Forelimb muscle (tissue), 1 donor: ENCODE measurements at regions not wholly inside any gene's neighbourhood (a gene's known extent, or its start where the extent isn't known, plus 50 kb on each side); places are given as distances from the start of the nearest gene placed in this dataset.

Experiments
- DNase-seq: peaks from one replicate; pipeline ENCODE4 v3.0.0-alpha.2; 2013; ENCODE audit warnings: low read depth

DNA sequence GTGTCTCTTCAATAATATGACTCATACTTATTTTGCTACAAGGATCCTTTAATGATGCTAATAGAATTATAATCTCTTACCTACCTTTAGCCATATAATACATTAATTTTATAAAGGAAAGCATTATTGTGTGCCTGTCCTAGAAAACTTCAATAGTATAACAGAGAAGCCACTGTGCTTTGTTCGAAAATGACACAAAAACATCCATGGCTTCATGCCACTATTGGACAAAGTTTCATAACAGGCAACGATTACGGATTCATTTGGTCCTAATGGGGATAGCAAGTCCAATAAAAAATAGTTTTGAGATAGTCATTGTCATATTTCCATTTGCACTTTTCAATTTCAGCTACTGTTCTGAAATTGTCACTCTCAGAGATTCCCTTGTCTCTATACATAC lies 52.5 kb upstream of the CCDC150 start:
- no peak for DNase-seq

DNA sequence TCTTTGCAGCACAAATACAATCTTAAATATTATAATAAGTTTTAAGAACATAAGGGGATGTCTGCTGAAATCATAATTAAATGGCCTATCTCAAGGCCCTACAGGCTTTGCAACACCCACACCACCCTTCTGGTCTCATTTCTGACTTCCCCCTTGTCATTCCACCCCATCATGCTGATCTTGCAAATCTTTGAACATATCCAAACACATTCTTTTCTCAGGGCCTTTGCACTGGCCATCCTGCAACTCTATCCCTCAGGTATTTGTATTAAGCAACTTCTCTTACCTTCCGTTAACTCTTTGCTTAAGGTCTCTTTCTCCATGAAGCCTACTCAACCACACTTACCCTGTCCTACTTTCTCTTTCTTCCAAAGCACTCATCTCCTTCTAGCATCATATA lies 51.8 kb upstream of the CCDC150 start:
- no peak for DNase-seq

DNA sequence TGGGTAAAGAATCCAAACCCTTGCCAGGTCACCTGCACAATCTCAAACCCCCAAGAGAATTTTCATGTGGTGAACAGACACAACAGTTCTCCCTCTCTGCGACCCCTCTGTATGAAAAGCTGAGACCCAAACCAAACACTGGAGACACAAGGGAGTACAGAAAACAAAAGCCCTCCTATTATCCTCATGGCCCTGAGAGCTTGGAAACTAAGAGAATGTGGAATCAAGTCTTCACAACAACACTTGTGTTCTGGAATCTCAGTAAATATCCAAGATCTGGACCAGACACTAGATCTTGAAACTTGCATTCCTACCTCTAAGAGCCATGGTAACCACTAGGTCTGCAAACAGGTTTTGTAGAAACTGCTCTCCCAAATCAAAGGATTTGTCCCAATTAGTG lies 50.1 kb upstream of the CCDC150 start:
- no peak for DNase-seq
